HepG2 (cell line): ENCODE measurements at regions not wholly inside any gene's neighbourhood (a gene's known extent, or its start where the extent isn't known, plus 50 kb on each side); places are given as distances from the start of the nearest gene placed in this dataset.

Experiments
- ATAC-seq: fragments of 200-7000 bp; cut with Tn5 transposase; 3 replicates; pipeline ENCODE4 v1.9.1; 2020; ENCODE audit warnings: mild to moderate bottlenecking, moderate library complexity
- BruUV-seq: library from RNA; stranded (reverse); fragments of 400-500 nt; replicated peaks from 2 replicates; lab custom pipeline; 2021; lab: Mats Ljungman, UMichigan
- CTCF ChIA-PET: fragments of 300-600 bp; formaldehyde crosslinking; extraction: SDS; loops from one replicate; lab custom pipeline; 2021; ENCODE audit warnings: low total read pairs, inconsistent platforms, low intra/inter-chr PET ratio; lab: Yijun Ruan, JAX
- POLR2A ChIA-PET: fragments of 350-600 bp; sonication (Branson Sonifier 250); formaldehyde crosslinking; loops from one replicate; lab custom pipeline; 2020; ENCODE audit warnings: antibody characterized with exemption, inconsistent platforms; lab: Yijun Ruan, JAX
- DNase-seq: peaks from one replicate; pipeline ENCODE4 v3.0.0-alpha.2; 2015; ENCODE audit warnings: low spot score
- FAIRE-seq: peaks from 3 replicates; lab custom pipeline; 2011; peaks lifted over from hg19 to GRCh38; lab: Jason Lieb, UNC
- H2AFZ ChIP-seq: one replicate; pipeline ENCODE4 v1.6.1; 2011; ENCODE audit warnings: low read length, inconsistent platforms
- H3K27ac ChIP-seq: fragments of 300-600 bp; 3 replicates; pipeline ENCODE4 v1.8.0; 2011; ENCODE audit warnings: mixed run types, mild to moderate bottlenecking, mixed read lengths, low read length, inconsistent platforms; ENCODE audit not compliant: insufficient read depth; ENCODE audit errors: extremely low read length
- H3K27me3 ChIP-seq, 2 experiments: fragments of 200-600 bp in 1 of 2; 2 replicates in 1 of 2; 3 replicates in 1 of 2; pipeline versions ENCODE4 v1.6.0 to v1.8.0; 2011; ENCODE audit warnings: low read length in 2 of 2, mild to moderate bottlenecking in 2 of 2, moderate library complexity in 2 of 2, inconsistent platforms in 1 of 2; ENCODE audit not compliant: insufficient read depth in 2 of 2, control insufficient read depth in 1 of 2
- H3K36me3 ChIP-seq, 2 experiments: fragments of 200-600 bp in 1 of 2; replicated peaks in 1 of 2; 2 replicates in 1 of 2; 3 replicates in 1 of 2; pipeline versions ENCODE4 v1.5.1 to v1.8.0; 2011; ENCODE audit warnings: low read length in 2 of 2, inconsistent platforms in 1 of 2; ENCODE audit not compliant: insufficient read depth in 2 of 2, control insufficient read depth in 1 of 2
- H3K4me1 ChIP-seq: 2 replicates; pipeline ENCODE4 v1.5.1; 2012; ENCODE audit warnings: low read length, inconsistent platforms; ENCODE audit not compliant: insufficient read depth
- H3K4me2 ChIP-seq: 2 replicates; pipeline ENCODE4 v1.6.0; 2011; ENCODE audit warnings: low read depth, low read length, inconsistent platforms
- H3K4me3 ChIP-seq, 3 experiments: fragments of 200-600 bp in 1 of 3; sonication (generic), shearing (Covaris generic) in 1 of 3; replicated peaks in 1 of 3; 2 replicates each; pipeline ENCODE4 v1.5.1; 2011 to 2016; ENCODE audit warnings: low read length in 3 of 3, inconsistent platforms in 2 of 3, low read depth in 2 of 3, mild to moderate bottlenecking in 2 of 3, control low read depth in 1 of 3, mixed read lengths in 1 of 3; ENCODE audit not compliant: insufficient read depth in 1 of 3
- H3K79me2 ChIP-seq: one replicate; pipeline ENCODE4 v1.6.1; 2011; ENCODE audit warnings: low read length, inconsistent platforms; ENCODE audit not compliant: insufficient read depth
- H3K9ac ChIP-seq: 2 replicates; pipeline ENCODE4 v1.6.0; 2011; ENCODE audit warnings: mild to moderate bottlenecking, low read depth, low read length, inconsistent platforms; ENCODE audit not compliant: insufficient read depth
- H3K9me3 ChIP-seq: 2 replicates; pipeline ENCODE4 v1.5.1; 2012; ENCODE audit warnings: mild to moderate bottlenecking, low read length
- H4K20me1 ChIP-seq: 2 replicates; pipeline ENCODE4 v1.6.0; 2011; ENCODE audit warnings: inconsistent platforms, mild to moderate bottlenecking, low read length, moderate library complexity; ENCODE audit not compliant: insufficient read depth
- CEBPZ ChIP-seq: IDR thresholded peaks from 2 replicates; pipeline ENCODE4 v1.6.1; 2012; ENCODE audit warnings: low read length, improper control_type of control experiment
- EEA1 ChIP-seq: sonication (generic); formaldehyde crosslinking; IDR thresholded peaks from 2 replicates; pipeline ENCODE4 v1.5.1; 2020; ENCODE audit warnings: mild to moderate bottlenecking, missing genetic modification reagents, borderline replicate concordance
- FOXM1 ChIP-seq: sonication (generic); formaldehyde crosslinking; IDR thresholded peaks from 2 replicates; pipeline ENCODE4 v1.5.0; 2020; ENCODE audit warnings: missing genetic modification reagents
- HNF4A ChIP-seq: sonication (generic); formaldehyde crosslinking; IDR thresholded peaks from 2 replicates; pipeline ENCODE4 v1.4.0; 2020; ENCODE audit warnings: missing genetic modification reagents
- SP5 ChIP-seq: IDR thresholded peaks from 2 replicates; pipeline ENCODE4 v1.6.1; 2016; ENCODE audit warnings: low read depth, borderline replicate concordance
- TARDBP ChIP-seq: sonication (generic); formaldehyde crosslinking; IDR thresholded peaks from 2 replicates; pipeline ENCODE4 v1.8.0; 2022; ENCODE audit warnings: mild to moderate bottlenecking, missing genetic modification reagents
- ZNF574 ChIP-seq: sonication (generic); formaldehyde crosslinking; IDR thresholded peaks from 2 replicates; pipeline ENCODE4 v1.4.0; 2020; ENCODE audit warnings: missing genetic modification reagents
- ZNF639 ChIP-seq: conservative IDR thresholded peaks from 2 replicates; pipeline ENCODE4 v1.6.1; 2018; ENCODE audit warnings: missing genetic modification reagents
- in situ Hi-C: cut with HindIII; loops from 2 replicates; pipeline ENCODE4 v1.10.0; 2017; ENCODE audit warnings: low pct_unique_long_range_greater_than_20kb; ENCODE audit not compliant: extremely low pct_ligation_motif_present
- intact Hi-C: fragments of 100-400 bp; cut with micrococcal nuclease; formaldehyde crosslinking; loops from one replicate; pipeline ENCODE4 v1.10.0; 2022; ENCODE audit not compliant: unreplicated experiment

GRCh38 chr10:85535926-85536325 is 830.7 kb downstream of the GRID1 start (continued):
- TF ChIP-seq ZNF639 (no peak), TARDBP (CRISPR knock-in tag) (no peak)

GRCh38 chr10:85537561-85537960 is 829.0 kb downstream of the GRID1 start:
- no peak for DNase-seq
- H3K4me3 ChIP-seq = no peak overlapping the region
- TF ChIP-seq HNF4A (no peak), EEA1 (CRISPR knock-in tag) (no peak), CEBPZ (no peak), SP5 (CRISPR knock-in tag) (no peak), ZNF574 (CRISPR knock-in tag) (no peak), FOXM1 (CRISPR knock-in tag) (no peak)
- CTCF ChIA-PET = no interaction called here
- H3K9me3 ChIP-seq = no peaks in the 10 kb centered on the region
- no TSS peak for BruUV-seq
- H3K4me2 ChIP-seq = no peak overlapping the region
- intact Hi-C loops = loop anchor here (5.0 kb wide), 1 partner anchor 420 kb away; no protein-coding TSS in a partner anchor
- no peak overlapping the region for H2AFZ ChIP-seq
- H3K27me3 ChIP-seq = no peaks in the 10 kb centered on the region
- H3K4me1 ChIP-seq = no peaks in the 10 kb centered on the region
- POLR2A ChIA-PET = no interaction called here
- H3K27ac ChIP-seq = no peak overlapping the region
- no peak for FAIRE-seq
- H3K36me3 ChIP-seq = no peaks in the 10 kb centered on the region
- H3K79me2 ChIP-seq = no peaks in the 10 kb centered on the region
- no peak for ATAC-seq
- in situ Hi-C loops = no loop called here
- H3K9ac ChIP-seq = no peak overlapping the region
- H4K20me1 ChIP-seq = no peaks in the 10 kb centered on the region
